Transverse colon (tissue), 4 donors: ENCODE measurements at regions not wholly inside any gene's neighbourhood (a gene's known extent, or its start where the extent isn't known, plus 50 kb on each side); places are given as distances from the start of the nearest gene placed in this dataset.

Source experiments
- POLR2A ChIP-seq: fragments of 450-650 bp; IDR thresholded peaks from one replicate; pipeline ENCODE4 v1.6.1; 2016; ENCODE audit warnings: antibody characterized with exemption, mild to moderate bottlenecking, moderate library complexity
- POLR2AphosphoS5 ChIP-seq, 3 donors: sonication (generic); formaldehyde crosslinking; IDR thresholded peaks; one replicate each; pipeline ENCODE4 v1.6.1; 2016; ENCODE audit warnings: antibody characterized with exemption in 3 of 3
- TF ChIP-seq, protein P1 (sequence below), 5 experiments: fragments of 200-600 bp in 3 of 5; fragments of 450-650 bp in 2 of 5; sonication (generic) in 3 of 5; IDR thresholded peaks; 1 replicate in 2 of 5; 2 replicates in 3 of 5; pipeline ENCODE4 v1.5.1; 2016 to 2017; ENCODE audit warnings: antibody characterized with exemption in 5 of 5, inconsistent platforms in 3 of 5, mild to moderate bottlenecking in 2 of 5, moderate library complexity in 1 of 5

DNA sequence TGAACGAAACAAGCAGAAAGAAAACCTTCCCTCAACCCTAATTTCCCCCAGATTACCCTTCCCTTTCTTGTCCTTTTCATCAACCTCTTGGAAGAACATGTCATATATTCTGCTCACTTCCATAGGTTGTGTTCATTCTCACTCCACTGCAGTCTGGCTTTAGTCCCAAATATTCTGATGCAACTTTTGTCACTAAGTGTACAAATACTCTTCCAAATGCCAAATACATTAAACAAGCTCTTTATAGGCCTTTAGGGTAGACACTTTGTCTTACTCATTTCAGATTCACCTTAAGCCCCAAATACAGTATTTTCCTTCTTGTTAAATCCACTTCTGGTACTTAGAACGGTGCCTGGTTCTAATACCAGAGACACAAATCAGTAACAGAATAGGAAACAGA, 406.5 kb upstream of the CDIN1 start:
- TF ChIP-seq POLR2AphosphoS5 (IDR thresholded peaks at IDR 0.05) (no peak), POLR2A (no peak)
- TF ChIP-seq, protein P1, sequence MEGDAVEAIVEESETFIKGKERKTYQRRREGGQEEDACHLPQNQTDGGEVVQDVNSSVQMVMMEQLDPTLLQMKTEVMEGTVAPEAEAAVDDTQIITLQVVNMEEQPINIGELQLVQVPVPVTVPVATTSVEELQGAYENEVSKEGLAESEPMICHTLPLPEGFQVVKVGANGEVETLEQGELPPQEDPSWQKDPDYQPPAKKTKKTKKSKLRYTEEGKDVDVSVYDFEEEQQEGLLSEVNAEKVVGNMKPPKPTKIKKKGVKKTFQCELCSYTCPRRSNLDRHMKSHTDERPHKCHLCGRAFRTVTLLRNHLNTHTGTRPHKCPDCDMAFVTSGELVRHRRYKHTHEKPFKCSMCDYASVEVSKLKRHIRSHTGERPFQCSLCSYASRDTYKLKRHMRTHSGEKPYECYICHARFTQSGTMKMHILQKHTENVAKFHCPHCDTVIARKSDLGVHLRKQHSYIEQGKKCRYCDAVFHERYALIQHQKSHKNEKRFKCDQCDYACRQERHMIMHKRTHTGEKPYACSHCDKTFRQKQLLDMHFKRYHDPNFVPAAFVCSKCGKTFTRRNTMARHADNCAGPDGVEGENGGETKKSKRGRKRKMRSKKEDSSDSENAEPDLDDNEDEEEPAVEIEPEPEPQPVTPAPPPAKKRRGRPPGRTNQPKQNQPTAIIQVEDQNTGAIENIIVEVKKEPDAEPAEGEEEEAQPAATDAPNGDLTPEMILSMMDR (IDR thresholded peaks at IDR 0.05), result no peak
